Stimulated activated naive CD8-positive, alpha-beta T cell treated with anti-CD3 and anti-CD28 coated beads, Interleukin-15, amount 100 ng/mL, for 72 hours (primary cell): ENCODE measurements at regions not wholly inside any gene's neighbourhood (a gene's known extent, or its start where the extent isn't known, plus 50 kb on each side); places are given as distances from the start of the nearest gene placed in this dataset.
"Not testable (repeated sequence)": the region's sequence is repeated elsewhere in the genome, so short reads cannot be mapped to it uniquely, and the experiment has no call there.

ENCODE experiments used
- ATAC-seq: fragments of 150-1000 bp; cut with Tn5 transposase; 2 replicates; pipeline ENCODE4 v1.10.0; 2021; ENCODE audit warnings: mild to moderate bottlenecking, moderate library complexity
- DNase-seq, 2 donors: peaks; one replicate each; pipeline ENCODE4 v3.0.0; 2021 to 2022
- H3K27ac Mint-ChIP-seq, 2 donors: one replicate each; pipeline ENCODE4 v1.8.0; 2022; ENCODE audit warnings: mild to moderate bottlenecking in 2 of 2, mixed read lengths in 2 of 2, moderate library complexity in 2 of 2
- H3K27me3 Mint-ChIP-seq: one replicate; pipeline ENCODE4 v1.8.0; 2022; ENCODE audit warnings: mixed read lengths
- H3K4me1 Mint-ChIP-seq: one replicate; pipeline ENCODE4 v1.8.0; 2022; ENCODE audit warnings: mild to moderate bottlenecking, mixed read lengths
- H3K4me3 Mint-ChIP-seq, 2 donors: one replicate each; pipeline ENCODE4 v1.8.0; 2022; ENCODE audit warnings: mild to moderate bottlenecking in 2 of 2, mixed read lengths in 2 of 2, moderate library complexity in 1 of 2
- H3K9me3 Mint-ChIP-seq, 2 donors: one replicate each; pipeline ENCODE4 v1.8.0; 2022; ENCODE audit warnings: mixed read lengths in 2 of 2

GRCh38 chr14:46487582-46488350 is 163.8 kb downstream of the RPL10L start:
- Mint-ChIP-seq H3K9me3 (peaks cover 10 to 14% of the 10 kb centered on the region in 2 donors), H3K4me1 (no peaks in the 10 kb centered on the region), H3K27me3 (no peaks in the 10 kb centered on the region), H3K27ac (no peak overlapping the region), H3K4me3 (no peak overlapping the region)
- DNase-seq (no peak), ATAC-seq (no peak)

DNA sequence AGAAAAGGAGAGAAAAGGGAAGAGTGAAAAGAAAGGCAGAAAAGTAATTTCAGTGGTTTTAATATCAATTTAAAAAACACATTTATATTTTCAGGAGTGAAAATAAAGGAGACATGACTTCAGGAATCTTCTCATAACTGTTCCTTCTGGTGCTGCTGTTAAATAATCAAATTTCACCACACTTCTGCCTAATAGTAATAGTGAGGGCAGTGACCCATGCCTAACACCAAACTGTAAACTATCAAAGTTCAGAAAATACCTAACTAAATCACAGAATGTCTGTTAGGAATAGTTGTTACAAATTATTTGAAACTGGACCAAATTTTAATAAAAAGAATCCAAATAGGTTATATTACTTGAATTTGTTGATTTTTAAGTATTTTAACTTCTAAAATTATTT is 169.4 kb downstream of the RPL10L start:
- no peak for ATAC-seq
- no peaks in the 10 kb centered on the region for H3K27me3 Mint-ChIP-seq
- H3K4me3 Mint-ChIP-seq, result no peak overlapping the region
- no peaks in the 10 kb centered on the region for H3K4me1 Mint-ChIP-seq
- H3K27ac Mint-ChIP-seq, result no peak overlapping the region
- DNase-seq, result no peak
- peaks cover 6 to 20% of the 10 kb centered on the region in 2 donors for H3K9me3 Mint-ChIP-seq

GRCh38 chr14:46480817-46481216 is 170.8 kb downstream of the RPL10L start:
- no peak overlapping the region for H3K4me3 Mint-ChIP-seq
- H3K9me3 Mint-ChIP-seq, result peaks cover 9 to 22% of the 10 kb centered on the region in 2 donors
- no peak overlapping the region for H3K27ac Mint-ChIP-seq
- no peaks in the 10 kb centered on the region for H3K4me1 Mint-ChIP-seq
- no peaks in the 10 kb centered on the region for H3K27me3 Mint-ChIP-seq
- DNase-seq, result no peak
- ATAC-seq, result no peak

GRCh38 chr14:46472261-46472660 is 179.3 kb downstream of the RPL10L start:
- Mint-ChIP-seq H3K4me1 (no peaks in the 10 kb centered on the region), H3K4me3 (no peak overlapping the region), H3K27me3 (no peaks in the 10 kb centered on the region), H3K27ac (no peak overlapping the region), H3K9me3 (peaks cover 3 to 5% of the 10 kb centered on the region in 2 donors)
- ATAC-seq (no peak), DNase-seq (no peak)

DNA sequence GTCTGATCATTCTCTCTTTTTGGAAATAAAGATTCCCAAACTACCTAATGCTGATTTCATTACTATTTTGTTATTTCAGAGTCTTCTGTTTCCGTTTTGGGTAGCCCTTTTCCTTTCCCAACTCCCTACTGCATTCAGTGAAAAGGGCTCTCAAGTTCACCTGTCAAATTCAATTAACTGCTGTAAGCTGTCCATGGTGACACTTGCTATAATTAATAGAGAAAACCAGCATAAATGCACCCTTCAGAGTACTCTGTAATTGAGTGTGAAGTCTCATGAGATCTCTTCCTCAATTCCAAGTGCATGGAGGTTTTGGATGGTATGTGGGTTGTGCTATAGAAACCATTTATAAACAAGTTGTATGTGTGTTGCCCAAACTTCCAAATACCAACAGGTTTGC is 187.2 kb downstream of the RPL10L start:
- no peak for ATAC-seq
- Mint-ChIP-seq H3K4me3 (no peak overlapping the region), H3K27ac (peak overlapping the region in 1 of 2 donors; percentile 72), H3K9me3 (peaks cover 19 to 29% of the 10 kb centered on the region in 2 donors), H3K27me3 (no peaks in the 10 kb centered on the region), H3K4me1 (no peaks in the 10 kb centered on the region)
- no peak for DNase-seq

GRCh38 chr14:46451800-46452199 is 199.8 kb downstream of the RPL10L start:
- DNase-seq (no peak), ATAC-seq (no peak)
- Mint-ChIP-seq H3K4me3 (no peak overlapping the region), H3K4me1 (no peaks in the 10 kb centered on the region), H3K9me3 (peaks cover 5 to 7% of the 10 kb centered on the region in 2 donors), H3K27ac (no peak overlapping the region), H3K27me3 (no peaks in the 10 kb centered on the region)

DNA sequence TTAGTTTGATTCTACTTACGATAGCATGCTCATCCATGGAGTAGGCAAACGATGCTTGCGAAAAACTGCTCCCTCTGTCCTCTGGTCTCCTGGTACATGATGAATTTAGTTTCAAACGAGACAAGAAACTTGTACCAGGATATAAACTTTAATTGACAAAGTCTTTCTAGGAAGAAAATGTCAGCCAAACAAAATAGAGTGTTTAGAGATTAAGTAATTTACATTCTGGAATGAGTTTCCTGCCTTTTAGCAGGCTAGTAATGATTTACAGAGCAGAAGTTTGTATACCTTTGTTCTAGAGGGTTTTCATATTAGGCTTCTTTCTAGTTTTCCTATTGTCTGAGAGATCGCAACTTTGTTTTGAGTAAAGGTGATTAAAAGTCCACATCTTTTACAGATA is 206.9 kb downstream of the RPL10L start:
- Mint-ChIP-seq H3K27ac (no peak overlapping the region), H3K9me3 (peaks cover 11 to 22% of the 10 kb centered on the region in 2 donors), H3K4me1 (no peaks in the 10 kb centered on the region), H3K27me3 (no peaks in the 10 kb centered on the region), H3K4me3 (no peak overlapping the region)
- no peak for DNase-seq
- ATAC-seq, result no peak

- DNase-seq (no peak), ATAC-seq (no peak)
- no peaks in the 10 kb centered on the region for H3K4me1 Mint-ChIP-seq
- no peak overlapping the region for H3K4me3 Mint-ChIP-seq
- H3K9me3 Mint-ChIP-seq, result peaks cover 21 to 22% of the 10 kb centered on the region in 2 donors
- no peaks in the 10 kb centered on the region for H3K27me3 Mint-ChIP-seq
- no peak overlapping the region for H3K27ac Mint-ChIP-seq
These were observed 218.2 kb downstream of the RPL10L start for GRCh38 chr14:46433381-46433780.

GRCh38 chr14:46432516-46432915 is 219.1 kb downstream of the RPL10L start:
- H3K27ac Mint-ChIP-seq, result no peak overlapping the region
- H3K4me3 Mint-ChIP-seq, result no peak overlapping the region
- ATAC-seq (no peak), DNase-seq (no peak)
- H3K9me3 Mint-ChIP-seq, result peaks cover 15 to 22% of the 10 kb centered on the region in 2 donors
- H3K4me1 Mint-ChIP-seq, result no peaks in the 10 kb centered on the region
- no peaks in the 10 kb centered on the region for H3K27me3 Mint-ChIP-seq

GRCh38 chr14:46417066-46417465 is 234.5 kb downstream of the RPL10L start:
- Mint-ChIP-seq H3K27me3 (no peaks in the 10 kb centered on the region), H3K27ac (no peak overlapping the region), H3K4me3 (no peak overlapping the region), H3K4me1 (no peaks in the 10 kb centered on the region), H3K9me3 (peaks cover 8 to 25% of the 10 kb centered on the region in 2 donors)
- ATAC-seq (no peak), DNase-seq (no peak)

- Mint-ChIP-seq H3K27ac (no peak overlapping the region), H3K27me3 (no peaks in the 10 kb centered on the region), H3K9me3 (no peaks in the 10 kb centered on the region), H3K4me3 (no peak overlapping the region), H3K4me1 (no peaks in the 10 kb centered on the region)
- ATAC-seq (no peak), DNase-seq (no peak)
These were observed 246.4 kb downstream of the RPL10L start for GRCh38 chr14:46404865-46405811.

DNA sequence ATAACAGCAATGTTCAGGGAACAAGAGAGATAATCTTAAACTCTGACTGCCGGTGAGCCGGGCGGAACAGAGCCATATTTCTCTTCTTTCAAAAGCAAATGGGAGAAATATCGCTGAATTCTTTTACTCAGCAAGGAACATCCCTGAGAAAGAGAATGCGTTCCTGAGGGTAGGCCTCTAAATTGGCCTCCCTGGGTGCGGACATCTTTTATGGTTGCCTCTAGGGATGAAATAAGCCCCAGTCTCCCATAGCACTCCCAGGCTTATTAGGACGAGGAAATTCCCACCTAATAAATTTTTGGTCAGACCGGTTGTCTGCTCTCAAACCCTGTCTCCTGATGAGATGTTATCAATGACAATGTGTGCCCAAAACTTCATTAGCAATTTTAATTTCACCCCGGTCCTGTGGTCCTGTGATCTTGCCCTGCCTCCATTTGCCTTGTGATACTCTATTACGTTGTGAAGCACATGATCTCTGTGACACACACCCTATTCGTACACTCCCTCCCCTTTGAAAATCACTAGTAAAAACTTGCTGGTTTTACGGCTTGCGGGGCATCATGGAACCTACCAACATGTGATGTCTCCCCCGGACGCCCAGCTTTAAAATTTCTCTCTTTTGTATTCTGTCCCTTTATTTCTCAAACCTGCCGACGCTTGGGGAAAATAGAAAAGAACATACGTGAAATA is 249.4 kb downstream of the RPL10L start:
- H3K4me1 Mint-ChIP-seq, ATAC-seq, H3K9me3 Mint-ChIP-seq, H3K27ac Mint-ChIP-seq, H3K4me3 Mint-ChIP-seq, H3K27me3 Mint-ChIP-seq, DNase-seq: not testable (repeated sequence)

DNA sequence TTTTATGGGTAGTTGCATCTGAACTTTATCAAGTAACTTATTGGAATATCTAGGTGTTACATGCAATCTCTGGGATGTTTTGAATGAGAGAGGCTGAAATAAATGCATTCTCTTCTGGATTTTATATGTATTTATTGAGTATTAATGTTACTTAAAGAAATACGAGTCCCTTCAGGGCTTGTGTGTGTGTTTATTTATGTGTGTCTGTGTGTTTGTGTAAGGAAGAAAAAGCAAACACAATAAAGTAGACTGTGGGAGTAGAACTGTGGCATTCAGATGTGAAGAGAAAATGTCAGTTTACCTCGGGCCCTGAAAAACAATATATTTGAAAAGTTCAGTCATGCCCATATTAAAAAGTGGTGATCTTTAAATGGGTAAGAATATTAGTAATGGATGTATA is 250.5 kb downstream of the RPL10L start:
- no peaks in the 10 kb centered on the region for H3K27me3 Mint-ChIP-seq
- ATAC-seq, result no peak
- no peaks in the 10 kb centered on the region for H3K4me1 Mint-ChIP-seq

DNA sequence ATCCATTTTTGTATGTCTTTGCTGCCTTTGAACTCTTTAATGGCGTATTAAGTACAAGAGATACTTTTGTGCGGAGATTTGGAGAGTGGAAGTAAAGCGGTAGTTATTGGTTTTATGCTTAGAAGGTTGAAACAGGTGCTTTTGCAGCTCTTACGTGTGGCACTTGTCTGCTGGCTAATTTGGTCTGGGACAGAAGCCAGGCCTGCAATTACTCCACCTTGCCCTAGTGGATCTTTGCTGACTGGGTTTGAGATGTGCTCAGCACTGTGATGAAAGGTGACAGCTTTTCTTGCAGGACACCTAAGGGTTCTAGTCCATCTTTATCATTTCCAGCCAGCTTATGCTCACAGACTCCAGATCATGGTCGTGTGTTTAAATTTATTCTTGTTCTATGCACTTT is 252.5 kb downstream of the RPL10L start:
- Mint-ChIP-seq H3K4me1 (no peaks in the 10 kb centered on the region), H3K9me3 (peaks cover 0 to 5% of the 10 kb centered on the region in 2 donors), H3K27me3 (no peaks in the 10 kb centered on the region), H3K4me3 (no peak overlapping the region), H3K27ac (no peak overlapping the region)
- ATAC-seq, result no peak
- DNase-seq, result no peak

More for the DNA sequence above, 250.5 kb downstream of the RPL10L start:
- DNase-seq, result no peak
- H3K9me3 Mint-ChIP-seq, result peaks cover 0 to 5% of the 10 kb centered on the region in 2 donors
- no peak overlapping the region for H3K4me3 Mint-ChIP-seq
- no peak overlapping the region for H3K27ac Mint-ChIP-seq

DNA sequence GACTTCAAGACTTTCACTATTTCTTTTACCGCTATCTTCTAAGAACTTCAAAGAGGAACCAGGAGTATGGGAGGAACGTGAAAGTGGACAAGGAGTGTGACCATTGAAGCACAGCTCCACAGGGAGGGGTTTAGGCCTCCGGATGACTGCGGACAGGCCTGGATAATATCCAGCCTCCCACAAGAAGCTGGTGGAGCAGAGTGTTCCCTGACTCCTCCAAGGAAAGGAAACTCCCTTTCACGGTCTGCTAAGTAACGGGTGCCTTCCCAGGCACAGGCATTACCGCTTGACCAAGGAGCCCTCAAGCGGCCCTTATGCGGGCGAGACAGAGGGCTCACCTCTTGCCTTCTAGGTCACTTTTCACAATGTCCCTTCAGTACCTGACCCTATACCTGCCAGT is 267.0 kb downstream of the RPL10L start:
- H3K27me3 Mint-ChIP-seq, result no peaks in the 10 kb centered on the region
- DNase-seq (no peak), ATAC-seq (no peak)
- H3K4me1 Mint-ChIP-seq, result no peaks in the 10 kb centered on the region
- H3K27ac Mint-ChIP-seq, result no peak overlapping the region
- peaks cover 0 to 4% of the 10 kb centered on the region in 2 donors for H3K9me3 Mint-ChIP-seq
- no peak overlapping the region for H3K4me3 Mint-ChIP-seq
